Kidney epithelial cell (primary cell): ENCODE measurements at regions not wholly inside any gene's neighbourhood (a gene's known extent, or its start where the extent isn't known, plus 50 kb on each side); places are given as distances from the start of the nearest gene placed in this dataset.
"Not testable (repeated sequence)": the region's sequence is repeated elsewhere in the genome, so short reads cannot be mapped to it uniquely, and the experiment has no call there.

Experiments
- DNase-seq: peaks from one replicate; pipeline ENCODE4 v3.0.0-alpha.2; 2010; ENCODE audit warnings: low read depth
- H3K27me3 ChIP-seq: 2 replicates; pipeline ENCODE4 v1.6.0; 2011; ENCODE audit warnings: low read length; ENCODE audit not compliant: control insufficient read depth, insufficient read depth
- H3K36me3 ChIP-seq: 2 replicates; pipeline ENCODE4 v1.5.1; 2011; ENCODE audit warnings: low read length; ENCODE audit not compliant: control insufficient read depth, insufficient read depth
- H3K4me3 ChIP-seq: 2 replicates; pipeline ENCODE4 v1.5.1; 2011; ENCODE audit warnings: low read depth, mild to moderate bottlenecking, control low read depth, low read length
- TF ChIP-seq, protein P1 (sequence below): IDR thresholded peaks from 2 replicates; pipeline ENCODE4 v1.5.1; 2011; ENCODE audit warnings: mild to moderate bottlenecking, moderate library complexity, low read length, control low read depth, inconsistent platforms; ENCODE audit not compliant: insufficient read depth, poor library complexity, severe bottlenecking

DNA sequence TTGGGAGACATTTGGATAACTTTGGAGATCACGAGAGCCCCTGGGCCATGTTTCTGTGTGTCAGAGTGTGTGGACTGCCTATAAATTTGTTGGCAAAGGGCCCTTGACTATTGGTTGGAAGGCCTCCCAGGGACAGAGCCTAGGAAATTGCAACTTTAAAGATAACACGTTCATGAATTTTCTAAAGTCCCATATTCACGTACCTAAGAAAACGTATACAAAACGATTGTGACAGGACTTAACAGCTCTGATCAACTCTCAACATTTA, 55.8 kb downstream of the DOP1B start:
- no peak for DNase-seq
- TF ChIP-seq, protein P1, sequence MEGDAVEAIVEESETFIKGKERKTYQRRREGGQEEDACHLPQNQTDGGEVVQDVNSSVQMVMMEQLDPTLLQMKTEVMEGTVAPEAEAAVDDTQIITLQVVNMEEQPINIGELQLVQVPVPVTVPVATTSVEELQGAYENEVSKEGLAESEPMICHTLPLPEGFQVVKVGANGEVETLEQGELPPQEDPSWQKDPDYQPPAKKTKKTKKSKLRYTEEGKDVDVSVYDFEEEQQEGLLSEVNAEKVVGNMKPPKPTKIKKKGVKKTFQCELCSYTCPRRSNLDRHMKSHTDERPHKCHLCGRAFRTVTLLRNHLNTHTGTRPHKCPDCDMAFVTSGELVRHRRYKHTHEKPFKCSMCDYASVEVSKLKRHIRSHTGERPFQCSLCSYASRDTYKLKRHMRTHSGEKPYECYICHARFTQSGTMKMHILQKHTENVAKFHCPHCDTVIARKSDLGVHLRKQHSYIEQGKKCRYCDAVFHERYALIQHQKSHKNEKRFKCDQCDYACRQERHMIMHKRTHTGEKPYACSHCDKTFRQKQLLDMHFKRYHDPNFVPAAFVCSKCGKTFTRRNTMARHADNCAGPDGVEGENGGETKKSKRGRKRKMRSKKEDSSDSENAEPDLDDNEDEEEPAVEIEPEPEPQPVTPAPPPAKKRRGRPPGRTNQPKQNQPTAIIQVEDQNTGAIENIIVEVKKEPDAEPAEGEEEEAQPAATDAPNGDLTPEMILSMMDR: no peak
- H3K4me3 ChIP-seq: no peak overlapping the region
- H3K36me3 ChIP-seq: no peaks in the 10 kb centered on the region
- no peaks in the 10 kb centered on the region for H3K27me3 ChIP-seq

DNA sequence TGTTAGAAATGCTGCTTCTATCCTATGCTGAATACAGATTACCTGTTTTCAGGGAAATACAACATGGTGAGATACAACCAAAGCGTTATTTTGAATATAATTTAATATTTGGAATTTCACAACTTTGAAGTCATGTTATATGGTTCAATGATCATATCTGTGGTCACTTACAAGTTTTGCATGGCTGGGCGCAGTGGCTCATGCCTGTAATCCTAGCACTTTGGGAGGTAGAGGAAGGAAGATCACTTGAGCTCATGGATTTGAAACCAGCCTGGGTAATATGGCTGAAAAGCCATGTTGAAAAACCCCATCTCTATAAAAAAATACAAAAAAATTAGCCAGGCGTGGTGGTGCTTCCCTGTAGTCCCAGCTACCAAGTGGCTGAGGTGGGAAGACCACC, 57.9 kb downstream of the DOP1B start:
- TF ChIP-seq, protein P1: no peak
- Histone ChIP-seq H3K4me3 (no peak overlapping the region), H3K27me3 (no peaks in the 10 kb centered on the region), H3K36me3 (no peaks in the 10 kb centered on the region)
- no peak for DNase-seq

DNA sequence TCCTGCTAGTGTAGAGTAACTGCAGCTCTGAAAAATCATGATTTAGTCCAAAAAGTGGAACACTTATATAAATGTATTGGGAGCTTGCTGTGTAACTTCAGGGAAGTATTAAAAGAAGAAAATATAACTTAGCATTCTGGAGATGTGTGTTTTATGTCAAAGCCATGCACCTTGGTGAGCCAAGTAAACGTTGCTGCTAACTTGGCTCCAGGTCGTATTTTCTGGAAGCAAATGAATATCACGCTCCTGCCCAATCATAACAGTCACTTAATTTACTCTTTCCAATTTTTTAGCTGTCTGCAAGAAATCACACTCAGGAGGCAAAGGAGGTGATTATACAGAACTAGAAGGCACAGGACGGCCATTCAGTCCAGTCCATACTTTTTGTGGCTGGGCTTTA, 61.1 kb downstream of the DOP1B start:
- TF ChIP-seq, protein P1: no peak
- no peak overlapping the region for H3K4me3 ChIP-seq
- DNase-seq: no peak
- H3K27me3 ChIP-seq: no peaks in the 10 kb centered on the region
- no peaks in the 10 kb centered on the region for H3K36me3 ChIP-seq

DNA sequence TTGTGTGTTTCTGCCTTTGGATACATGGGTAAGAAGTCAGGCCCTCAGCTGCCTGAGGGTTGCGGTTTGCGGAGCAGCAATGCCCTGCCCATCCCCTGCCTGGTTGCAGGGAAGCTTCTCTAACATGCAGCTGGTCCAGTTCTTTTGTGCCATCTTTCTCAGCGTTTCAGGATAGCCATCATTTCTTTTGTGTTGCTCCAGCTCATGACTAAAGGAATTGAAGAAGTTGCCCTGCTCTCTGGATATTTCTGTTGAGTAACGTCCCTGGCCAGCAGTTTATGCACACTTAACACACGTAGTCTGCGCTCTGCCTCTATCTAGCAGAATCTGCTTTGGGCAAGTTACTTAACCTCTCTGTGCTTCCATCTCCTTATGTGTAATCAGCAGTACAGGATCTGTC, 62.1 kb downstream of the DOP1B start:
- no peak for DNase-seq
- H3K27me3 ChIP-seq: no peaks in the 10 kb centered on the region
- H3K4me3 ChIP-seq: no peak overlapping the region
- TF ChIP-seq, protein P1: no peak
- no peaks in the 10 kb centered on the region for H3K36me3 ChIP-seq

DNA sequence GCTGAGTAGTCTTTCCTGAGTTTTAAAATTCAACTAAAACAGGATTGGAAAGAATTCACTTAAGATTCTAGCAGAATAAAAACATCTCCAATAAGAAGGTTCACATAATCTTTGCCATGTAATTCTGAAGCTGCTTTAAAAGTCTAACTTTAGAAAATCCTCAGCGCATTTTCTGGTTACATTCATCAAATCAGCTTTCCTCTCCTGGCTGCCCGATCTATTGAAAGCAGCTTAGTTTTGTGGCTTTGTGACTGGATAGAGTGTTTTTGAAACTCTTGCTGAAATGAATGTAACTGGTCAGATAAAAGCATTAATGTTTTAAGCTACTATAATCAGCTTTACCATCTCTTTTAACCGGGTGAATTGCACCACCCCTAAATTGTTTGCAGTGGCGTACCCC, 66.8 kb downstream of the DOP1B start:
- no peak for DNase-seq
- no peaks in the 10 kb centered on the region for H3K27me3 ChIP-seq
- H3K4me3 ChIP-seq: no peak overlapping the region
- H3K36me3 ChIP-seq: no peaks in the 10 kb centered on the region
- TF ChIP-seq, protein P1: no peak

DNA sequence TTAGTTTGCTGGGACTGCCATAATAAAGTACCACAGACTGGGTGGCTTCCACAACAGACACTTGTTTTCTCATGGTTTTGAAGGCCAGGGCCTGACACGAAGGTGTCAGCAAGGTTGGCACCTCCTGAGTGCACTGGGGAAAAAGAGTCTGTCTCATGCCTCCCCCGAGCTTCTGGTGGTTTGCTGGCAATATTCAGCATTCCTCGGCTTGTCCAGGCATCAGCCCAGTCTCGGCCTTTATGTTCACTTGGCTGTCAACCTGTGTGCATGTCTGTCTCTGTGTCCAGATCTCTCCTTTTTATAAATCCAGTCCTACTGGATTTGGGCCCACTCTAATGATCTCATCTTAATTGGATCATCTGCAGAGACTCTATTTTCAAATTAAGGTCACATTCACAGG, 72.6 kb downstream of the DOP1B start:
- H3K4me3 ChIP-seq: no peak overlapping the region
- no peak for DNase-seq
- TF ChIP-seq, protein P1: no peak
- no peaks in the 10 kb centered on the region for H3K27me3 ChIP-seq
- H3K36me3 ChIP-seq: no peaks in the 10 kb centered on the region

DNA sequence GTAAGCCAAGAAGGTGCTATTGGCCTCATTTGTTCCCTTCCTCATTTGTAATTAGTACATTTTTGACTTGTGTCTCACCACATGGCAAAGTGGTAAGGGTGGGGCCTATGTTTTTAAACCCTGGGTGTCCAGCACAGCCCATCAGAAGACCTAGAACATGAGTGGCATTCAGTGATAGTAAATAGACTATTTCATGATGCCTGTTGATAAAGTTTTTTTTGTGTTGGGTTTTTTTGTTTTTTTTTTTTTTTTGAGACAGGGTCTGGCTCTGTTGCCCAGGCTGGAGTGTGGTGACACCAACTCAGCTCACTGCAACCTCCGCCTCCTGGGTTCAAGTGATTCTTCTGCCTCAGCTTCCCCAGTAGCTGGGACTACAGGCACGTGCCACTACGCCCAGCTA, 74.8 kb downstream of the DOP1B start:
- H3K4me3 ChIP-seq, H3K36me3 ChIP-seq, DNase-seq, H3K27me3 ChIP-seq: not testable (repeated sequence)
